ENCODE measurements at regions not wholly inside any gene's neighbourhood (a gene's known extent, or its start where the extent isn't known, plus 50 kb on each side); places are given as distances from the start of the nearest gene placed in this dataset.

GRCh38 chr6:163828038-163828795, 413.7 kb downstream of the QKI start:
- DNase-seq (ENCODE audit: low spot score): no peak
- intact Hi-C loops (cut with DNase I): no loop called here
- Histone ChIP-seq H3K4me1 (replicated peaks) (no peaks in the 10 kb centered on the region), H3K4me3 (no peak overlapping the region), H3K9me3 (no peaks in the 10 kb centered on the region), H3K27ac (no peak overlapping the region), H3K36me3 (no peaks in the 10 kb centered on the region), H3K27me3 (replicated peaks; ENCODE audit: insufficient read depth) (no peaks in the 10 kb centered on the region)
- WGBS: 85% methylated on average over 14 of the region's 14 CpGs
- TF ChIP-seq CTCF (IDR thresholded peaks at IDR 0.05) (no peak), POLR2AphosphoS5 (IDR thresholded peaks at IDR 0.05) (no peak), POLR2A (IDR thresholded peaks at IDR 0.05) (no peak)

- H3K4me1 ChIP-seq (replicated peaks): no peaks in the 10 kb centered on the region
- H3K36me3 ChIP-seq: no peaks in the 10 kb centered on the region
- no peaks in the 10 kb centered on the region for H3K27me3 ChIP-seq (replicated peaks; ENCODE audit: insufficient read depth)
- 71% methylated on average over 2 of the region's 2 CpGs for WGBS
- DNase-seq (ENCODE audit: low spot score): no peak
- H3K27ac ChIP-seq: no peak overlapping the region
- intact Hi-C loops (cut with DNase I): no loop called here
- no peak overlapping the region for H3K4me3 ChIP-seq
- no peaks in the 10 kb centered on the region for H3K9me3 ChIP-seq
- TF ChIP-seq CTCF (IDR thresholded peaks at IDR 0.05): no peak
- TF ChIP-seq POLR2AphosphoS5 (IDR thresholded peaks at IDR 0.05): no peak
- no peak for TF ChIP-seq POLR2A (IDR thresholded peaks at IDR 0.05)
Observed at GRCh38 chr6:163827143-163827542, 412.6 kb downstream of the QKI start.

GRCh38 chr6:163826629-163827028, 412.1 kb downstream of the QKI start:
- WGBS: 85% methylated on average over 8 of the region's 8 CpGs
- no peak overlapping the region for H3K4me3 ChIP-seq
- H3K4me1 ChIP-seq (replicated peaks): no peaks in the 10 kb centered on the region
- no peak overlapping the region for H3K27ac ChIP-seq
- H3K36me3 ChIP-seq: no peaks in the 10 kb centered on the region
- no peaks in the 10 kb centered on the region for H3K27me3 ChIP-seq (replicated peaks; ENCODE audit: insufficient read depth)
- intact Hi-C loops (cut with DNase I): no loop called here
- no peak for TF ChIP-seq POLR2AphosphoS5 (IDR thresholded peaks at IDR 0.05)
- TF ChIP-seq CTCF (IDR thresholded peaks at IDR 0.05): no peak
- H3K9me3 ChIP-seq: no peaks in the 10 kb centered on the region
- no peak for DNase-seq (ENCODE audit: low spot score)

- Histone ChIP-seq H3K4me3 (no peak overlapping the region), H3K27me3 (replicated peaks; ENCODE audit: insufficient read depth) (no peaks in the 10 kb centered on the region), H3K4me1 (replicated peaks) (no peaks in the 10 kb centered on the region), H3K9me3 (no peaks in the 10 kb centered on the region), H3K27ac (no peak overlapping the region), H3K36me3 (no peaks in the 10 kb centered on the region)
- intact Hi-C loops (cut with DNase I): no loop called here
- no peak for DNase-seq (ENCODE audit: low spot score)
- no peak for TF ChIP-seq CTCF (IDR thresholded peaks at IDR 0.05)
- TF ChIP-seq POLR2AphosphoS5 (IDR thresholded peaks at IDR 0.05): no peak
- WGBS: 87% methylated on average over 9 of the region's 9 CpGs
Observed at GRCh38 chr6:163825033-163825432, 410.5 kb downstream of the QKI start.

- intact Hi-C loops (cut with DNase I): no loop called here
- Histone ChIP-seq H3K4me3 (no peak overlapping the region), H3K36me3 (no peaks in the 10 kb centered on the region), H3K27me3 (replicated peaks; ENCODE audit: insufficient read depth) (no peaks in the 10 kb centered on the region), H3K4me1 (replicated peaks) (no peaks in the 10 kb centered on the region), H3K9me3 (no peaks in the 10 kb centered on the region), H3K27ac (no peak overlapping the region)
- no peak for DNase-seq (ENCODE audit: low spot score)
- WGBS: 84% methylated on average over 5 of the region's 5 CpGs
- no peak for TF ChIP-seq POLR2AphosphoS5 (IDR thresholded peaks at IDR 0.05)
- no peak for TF ChIP-seq CTCF (IDR thresholded peaks at IDR 0.05)
- no peak for TF ChIP-seq POLR2A (IDR thresholded peaks at IDR 0.05)
Observed at GRCh38 chr6:163823577-163823976, 409.1 kb downstream of the QKI start.
